SK-N-MC (cell line): ENCODE measurements at regions not wholly inside any gene's neighbourhood (a gene's known extent, or its start where the extent isn't known, plus 50 kb on each side); places are given as distances from the start of the nearest gene placed in this dataset.

ENCODE experiments used
- DNase-seq: peaks from one replicate; pipeline ENCODE4 v3.0.0-alpha.2; 2011; ENCODE audit warnings: low read depth, low spot score
- H3K27ac ChIP-seq: fragments of 200-600 bp; sonication (generic); 2 replicates; pipeline ENCODE4 v1.5.1; 2016; ENCODE audit warnings: mixed run types
- H3K36me3 ChIP-seq: fragments of 200-600 bp; sonication (generic); 2 replicates; pipeline ENCODE4 v1.6.1; 2017; ENCODE audit warnings: antibody characterized with exemption, low read length, mixed read lengths; ENCODE audit not compliant: insufficient read depth
- H3K4me3 ChIP-seq: fragments of 200-600 bp; sonication (generic); 2 replicates; pipeline ENCODE4 v1.5.1; 2016
- H3K9ac ChIP-seq: fragments of 200-600 bp; sonication (generic); 2 replicates; pipeline ENCODE4 v1.8.0; 2017; ENCODE audit warnings: mixed run types, mixed read lengths; ENCODE audit not compliant: insufficient read length
- H3K9me3 ChIP-seq: fragments of 200-600 bp; sonication (generic); 2 replicates; pipeline ENCODE4 v1.6.1; 2017; ENCODE audit warnings: low read depth, mild to moderate bottlenecking, antibody characterized with exemption, low read length, moderate library complexity, mixed read lengths
- EZH2 ChIP-seq: fragments of 200-600 bp; sonication (generic); IDR thresholded peaks from one replicate; pipeline ENCODE4 v1.6.1; 2017; ENCODE audit warnings: antibody characterized with exemption
- FOXP2 ChIP-seq: optimal IDR thresholded peaks from 2 replicates; pipeline ENCODE3; 2011; ENCODE audit warnings: mild to moderate bottlenecking, moderate library complexity; ENCODE audit not compliant: insufficient read depth; ENCODE audit errors: extremely low read length, control extremely low read depth
- POLR2AphosphoS5 ChIP-seq: IDR thresholded peaks from 2 replicates; pipeline ENCODE4 v1.6.1; 2012; ENCODE audit warnings: mild to moderate bottlenecking, low read depth, low read length, borderline replicate concordance

GRCh38 chr1:58430421-58431275 lies 115.9 kb downstream of the OMA1 start:
- DNase-seq: no peak
- H3K9ac ChIP-seq: no peak overlapping the region
- H3K27ac ChIP-seq: no peak overlapping the region
- H3K9me3 ChIP-seq: no peaks in the 10 kb centered on the region
- H3K4me3 ChIP-seq: no peak overlapping the region
- H3K36me3 ChIP-seq: no peaks in the 10 kb centered on the region
- no peak for TF ChIP-seq FOXP2
- no peak for TF ChIP-seq EZH2
- TF ChIP-seq POLR2AphosphoS5: no peak

- H3K9me3 ChIP-seq: no peaks in the 10 kb centered on the region
- TF ChIP-seq EZH2: no peak
- TF ChIP-seq FOXP2: no peak
- TF ChIP-seq POLR2AphosphoS5: no peak
- DNase-seq: no peak
- no peak overlapping the region for H3K4me3 ChIP-seq
- no peak overlapping the region for H3K27ac ChIP-seq
- H3K36me3 ChIP-seq: no peaks in the 10 kb centered on the region
- no peak overlapping the region for H3K9ac ChIP-seq
Observed at GRCh38 chr1:58426918-58427317, 119.6 kb downstream of the OMA1 start.

- DNase-seq: no peak
- TF ChIP-seq POLR2AphosphoS5: no peak
- TF ChIP-seq EZH2: no peak
- no peak for TF ChIP-seq FOXP2
- no peak overlapping the region for H3K9ac ChIP-seq
- H3K9me3 ChIP-seq: no peaks in the 10 kb centered on the region
- no peak overlapping the region for H3K4me3 ChIP-seq
- no peaks in the 10 kb centered on the region for H3K36me3 ChIP-seq
- no peak overlapping the region for H3K27ac ChIP-seq
Observed at GRCh38 chr1:58422436-58422835, 124.1 kb downstream of the OMA1 start.

GRCh38 chr1:58418283-58419228 lies 128.0 kb downstream of the OMA1 start:
- DNase-seq: no peak
- Histone ChIP-seq H3K27ac (no peak overlapping the region), H3K36me3 (no peaks in the 10 kb centered on the region), H3K4me3 (no peak overlapping the region), H3K9me3 (no peaks in the 10 kb centered on the region), H3K9ac (no peak overlapping the region)
- TF ChIP-seq FOXP2: no peak
- TF ChIP-seq EZH2: no peak
- TF ChIP-seq POLR2AphosphoS5: no peak

- no peaks in the 10 kb centered on the region for H3K36me3 ChIP-seq
- H3K4me3 ChIP-seq: no peak overlapping the region
- no peak overlapping the region for H3K9ac ChIP-seq
- H3K27ac ChIP-seq: no peak overlapping the region
- DNase-seq: no peak
- no peaks in the 10 kb centered on the region for H3K9me3 ChIP-seq
- no peak for TF ChIP-seq POLR2AphosphoS5
- no peak for TF ChIP-seq FOXP2
- no peak for TF ChIP-seq EZH2
Observed at GRCh38 chr1:58412071-58412580, 134.4 kb downstream of the OMA1 start.

- Histone ChIP-seq H3K36me3 (no peaks in the 10 kb centered on the region), H3K9ac (no peak overlapping the region), H3K9me3 (no peaks in the 10 kb centered on the region), H3K4me3 (no peak overlapping the region), H3K27ac (no peak overlapping the region)
- DNase-seq: no peak
- no peak for TF ChIP-seq EZH2
- no peak for TF ChIP-seq FOXP2
- no peak for TF ChIP-seq POLR2AphosphoS5
Observed at GRCh38 chr1:58409890-58410289, 136.6 kb downstream of the OMA1 start.

- H3K27ac ChIP-seq: no peak overlapping the region
- DNase-seq: no peak
- no peak overlapping the region for H3K4me3 ChIP-seq
- no peaks in the 10 kb centered on the region for H3K36me3 ChIP-seq
- no peak overlapping the region for H3K9ac ChIP-seq
- no peak for TF ChIP-seq EZH2
- no peak for TF ChIP-seq POLR2AphosphoS5
- no peak for TF ChIP-seq FOXP2
- no peaks in the 10 kb centered on the region for H3K9me3 ChIP-seq
Observed at GRCh38 chr1:58409336-58409735, 137.2 kb downstream of the OMA1 start.
